Fibroblast of the aortic adventitia (primary cell): ENCODE measurements at regions not wholly inside any gene's neighbourhood (a gene's known extent, or its start where the extent isn't known, plus 50 kb on each side); places are given as distances from the start of the nearest gene placed in this dataset.
"Not testable (repeated sequence)": the region's sequence is repeated elsewhere in the genome, so short reads cannot be mapped to it uniquely, and the experiment has no call there.

Source experiments
- DNase-seq: peaks from one replicate; pipeline ENCODE4 v3.0.0-alpha.2; 2010; ENCODE audit warnings: low read depth
- H3K4me3 ChIP-seq: 2 replicates; pipeline ENCODE4 v1.5.1; 2011; ENCODE audit warnings: low read depth, mild to moderate bottlenecking, control low read depth, low read length, moderate library complexity
- TF ChIP-seq, protein P1 (sequence below): IDR thresholded peaks from 2 replicates; pipeline ENCODE4 v1.5.1; 2011; ENCODE audit warnings: mild to moderate bottlenecking, low read length, control low read depth, inconsistent platforms; ENCODE audit not compliant: insufficient read depth

DNA sequence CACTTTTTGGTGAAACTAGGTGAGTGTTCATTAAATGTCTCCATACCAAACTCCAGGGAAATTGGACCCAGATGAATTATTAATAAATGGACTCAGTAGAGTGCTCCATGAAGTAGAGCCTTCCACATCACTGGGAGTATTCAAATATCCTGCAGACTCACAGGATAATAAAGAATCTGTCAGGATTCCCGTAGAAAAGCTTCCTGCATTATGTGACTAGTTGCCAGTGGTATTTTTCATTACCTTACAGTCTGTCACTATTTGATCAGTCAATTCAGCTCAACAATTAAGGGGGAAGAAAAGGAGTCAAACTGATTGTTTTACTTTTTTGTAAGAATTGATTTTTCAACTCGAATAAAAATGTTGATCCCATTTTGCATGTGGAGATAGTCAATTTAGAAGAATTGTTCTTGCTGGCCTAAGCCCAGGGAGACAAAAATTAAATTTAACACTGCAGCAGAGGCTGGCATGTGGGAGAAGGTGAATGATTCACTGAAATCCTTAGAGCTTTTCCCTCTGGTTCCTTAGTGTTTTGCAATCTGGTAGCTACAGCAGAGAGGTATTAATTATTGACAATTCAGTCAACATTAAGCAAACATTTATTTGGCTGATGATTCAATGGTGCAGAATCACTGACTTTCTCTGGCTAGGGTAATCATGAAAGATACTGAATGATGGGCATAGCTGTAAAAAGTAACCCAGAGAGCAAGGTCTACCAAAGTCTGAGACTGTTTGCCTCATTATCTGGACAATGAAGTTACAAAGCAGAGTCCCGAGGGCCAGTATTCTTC, 442.4 kb downstream of the CD83 start:
- DNase-seq = no peak

DNA sequence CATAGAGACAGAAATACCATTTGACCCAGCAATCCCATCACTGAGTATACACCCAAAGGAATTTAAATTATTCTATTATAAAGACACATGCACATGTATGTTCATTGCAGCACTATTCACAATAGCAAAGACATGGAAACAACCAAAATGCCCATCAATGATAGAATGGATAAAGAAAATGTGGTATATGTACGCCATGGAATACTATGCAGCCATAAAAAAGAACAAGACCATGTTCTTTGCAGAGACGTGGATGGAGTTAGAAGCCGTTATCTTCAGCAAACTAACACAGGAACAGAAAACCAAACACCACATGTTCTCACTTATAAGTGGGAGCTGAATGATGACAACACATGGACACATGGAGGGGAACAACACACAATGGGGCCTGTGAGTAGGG, 444.0 kb downstream of the CD83 start:
- DNase-seq, H3K4me3 ChIP-seq: not testable (repeated sequence)

More for the DNA sequence above, 442.4 kb downstream of the CD83 start:
- TF ChIP-seq, protein P1, sequence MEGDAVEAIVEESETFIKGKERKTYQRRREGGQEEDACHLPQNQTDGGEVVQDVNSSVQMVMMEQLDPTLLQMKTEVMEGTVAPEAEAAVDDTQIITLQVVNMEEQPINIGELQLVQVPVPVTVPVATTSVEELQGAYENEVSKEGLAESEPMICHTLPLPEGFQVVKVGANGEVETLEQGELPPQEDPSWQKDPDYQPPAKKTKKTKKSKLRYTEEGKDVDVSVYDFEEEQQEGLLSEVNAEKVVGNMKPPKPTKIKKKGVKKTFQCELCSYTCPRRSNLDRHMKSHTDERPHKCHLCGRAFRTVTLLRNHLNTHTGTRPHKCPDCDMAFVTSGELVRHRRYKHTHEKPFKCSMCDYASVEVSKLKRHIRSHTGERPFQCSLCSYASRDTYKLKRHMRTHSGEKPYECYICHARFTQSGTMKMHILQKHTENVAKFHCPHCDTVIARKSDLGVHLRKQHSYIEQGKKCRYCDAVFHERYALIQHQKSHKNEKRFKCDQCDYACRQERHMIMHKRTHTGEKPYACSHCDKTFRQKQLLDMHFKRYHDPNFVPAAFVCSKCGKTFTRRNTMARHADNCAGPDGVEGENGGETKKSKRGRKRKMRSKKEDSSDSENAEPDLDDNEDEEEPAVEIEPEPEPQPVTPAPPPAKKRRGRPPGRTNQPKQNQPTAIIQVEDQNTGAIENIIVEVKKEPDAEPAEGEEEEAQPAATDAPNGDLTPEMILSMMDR = no peak
- no peak overlapping the region for H3K4me3 ChIP-seq

DNA sequence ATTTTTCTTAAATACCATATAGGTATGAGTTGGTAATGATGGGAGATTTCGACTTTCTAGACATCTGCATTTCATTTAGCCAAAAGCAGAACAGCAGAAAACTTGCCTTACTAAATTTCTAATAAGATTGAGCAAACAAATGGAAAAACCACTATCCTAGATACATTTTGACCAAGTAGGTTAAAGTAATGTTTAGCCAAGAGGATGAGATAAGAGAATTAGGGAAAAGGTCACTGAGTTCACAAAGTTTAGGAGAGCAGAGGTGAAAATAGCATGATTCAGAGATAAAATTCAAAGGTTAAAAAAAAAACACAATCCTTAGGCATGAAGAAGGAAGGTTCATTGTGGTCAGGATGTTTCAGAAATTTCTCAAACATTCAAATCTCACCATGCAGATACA, 450.3 kb downstream of the CD83 start:
- H3K4me3 ChIP-seq = no peak overlapping the region
- no peak for DNase-seq
- TF ChIP-seq, protein P1 = no peak

DNA sequence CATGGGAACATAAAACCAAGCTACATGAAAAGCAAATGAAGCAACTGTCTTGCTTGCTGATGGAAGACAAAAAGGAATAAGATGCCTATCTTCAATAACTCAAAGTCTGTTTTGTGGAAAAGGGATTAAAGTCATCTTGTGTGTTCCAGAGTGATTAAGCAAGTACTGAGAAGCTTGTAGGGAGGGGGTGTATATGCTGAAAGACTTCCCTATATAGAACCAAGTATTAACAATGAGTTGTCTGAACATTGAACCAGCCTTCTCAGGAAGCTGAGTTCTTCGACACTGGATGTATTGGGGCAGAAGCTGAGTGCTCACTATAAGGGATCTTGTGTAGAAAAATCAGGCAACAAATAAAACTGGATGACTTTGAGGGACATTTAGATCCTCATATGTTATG, 451.8 kb downstream of the CD83 start:
- no peak for DNase-seq
- TF ChIP-seq, protein P1 = no peak
- H3K4me3 ChIP-seq = no peak overlapping the region

DNA sequence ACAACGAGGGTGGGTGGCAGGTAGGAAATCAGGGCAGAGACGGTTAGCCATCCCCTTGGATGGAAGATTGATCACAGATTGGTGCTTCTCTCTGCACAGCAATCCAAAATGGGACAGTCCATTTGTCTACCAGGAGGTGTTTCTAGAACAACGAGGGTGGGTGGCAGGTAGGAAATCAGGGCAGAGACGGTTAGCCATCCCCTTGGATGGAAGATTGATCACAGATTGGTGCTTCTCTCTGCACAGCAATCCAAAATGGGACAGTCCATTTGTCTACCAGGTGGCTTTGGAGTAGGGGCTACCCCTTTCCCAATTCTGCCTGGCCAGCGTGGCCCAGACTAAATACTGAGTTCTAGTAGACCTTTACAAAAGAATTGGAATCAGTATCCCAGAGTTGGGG, 452.3 kb downstream of the CD83 start:
- H3K4me3 ChIP-seq, DNase-seq: not testable (repeated sequence)

DNA sequence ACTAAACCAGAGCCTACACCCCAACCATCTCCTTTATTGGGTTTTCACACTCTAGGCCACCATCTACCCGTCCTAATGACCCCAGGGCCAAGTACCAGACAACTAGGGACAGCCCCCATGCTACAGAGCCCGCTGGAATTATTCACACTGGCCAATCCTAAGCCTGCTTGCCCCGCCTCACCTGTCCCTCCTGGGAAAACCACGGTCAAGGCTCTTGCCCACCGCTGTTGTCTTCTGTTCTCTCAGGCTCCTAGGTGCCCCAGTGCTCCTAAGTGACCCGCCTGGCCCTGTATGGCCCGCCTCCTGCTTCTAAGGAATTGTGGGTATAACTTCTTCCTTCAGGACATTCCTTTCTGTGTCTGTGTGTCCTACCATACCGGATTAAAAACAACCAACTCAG, 453.4 kb downstream of the CD83 start:
- H3K4me3 ChIP-seq = no peak overlapping the region
- DNase-seq = no peak
- TF ChIP-seq, protein P1 = no peak

DNA sequence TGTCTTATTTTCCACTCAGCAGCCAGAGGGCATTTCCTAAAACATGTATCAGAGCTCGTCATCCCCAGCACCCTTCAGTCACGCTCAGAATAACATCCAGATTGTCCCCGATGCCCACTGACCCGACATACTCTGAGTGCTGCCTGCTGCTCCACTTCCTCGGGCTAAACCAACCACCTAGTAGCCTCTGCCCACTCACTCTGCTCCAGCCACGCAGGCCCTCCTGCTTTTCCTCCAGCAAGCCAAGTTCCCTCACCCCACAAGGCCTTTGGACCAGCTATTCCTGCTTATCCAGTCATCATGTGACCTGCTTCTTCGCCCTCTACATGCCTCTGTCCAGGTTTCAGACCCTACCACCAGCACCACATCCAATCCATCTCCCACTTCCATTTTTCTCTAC, 454.2 kb downstream of the CD83 start:
- TF ChIP-seq, protein P1 = no peak
- no peak for DNase-seq
- H3K4me3 ChIP-seq = no peak overlapping the region

DNA sequence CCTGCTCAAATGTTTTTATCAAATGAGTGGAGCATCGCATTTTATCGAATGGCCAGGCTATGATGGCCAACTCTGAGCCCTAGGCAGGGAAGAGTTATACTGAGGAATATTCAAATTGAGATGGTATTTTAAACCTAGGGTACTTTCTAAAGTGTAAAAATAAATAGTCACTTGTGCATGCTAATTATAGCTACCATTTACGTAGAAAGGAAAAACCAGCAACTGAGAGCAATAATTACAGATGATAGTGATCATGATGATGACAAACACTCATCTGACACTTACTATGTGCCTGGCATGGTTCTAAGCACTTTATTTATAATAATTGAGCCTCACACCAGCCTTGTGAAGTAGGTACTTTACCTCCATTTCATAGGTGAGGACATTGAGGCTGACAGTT, 455.7 kb downstream of the CD83 start:
- H3K4me3 ChIP-seq = no peak overlapping the region
- TF ChIP-seq, protein P1 = no peak
- no peak for DNase-seq
